H9 (cell line): ENCODE measurements at regions not wholly inside any gene's neighbourhood (a gene's known extent, or its start where the extent isn't known, plus 50 kb on each side); places are given as distances from the start of the nearest gene placed in this dataset.

Experiments
- DNase-seq: peaks from one replicate; pipeline ENCODE4 v3.0.0-alpha.2; 2017
- H2AFZ ChIP-seq: one replicate; pipeline ENCODE4 v1.6.1; 2013; ENCODE audit warnings: mild to moderate bottlenecking, low read length, control low read depth, moderate library complexity
- H2AK5ac ChIP-seq: 2 replicates; pipeline ENCODE4 v1.6.1; 2013; ENCODE audit warnings: low read length, control low read depth, mixed read lengths; ENCODE audit not compliant: insufficient read length
- H2BK120ac ChIP-seq: one replicate; pipeline ENCODE4 v1.6.1; 2013; ENCODE audit warnings: low read depth, mild to moderate bottlenecking, low read length, control low read depth, inconsistent platforms; ENCODE audit not compliant: poor library complexity, severe bottlenecking
- H2BK12ac ChIP-seq: 2 replicates; pipeline ENCODE4 v1.6.1; 2013; ENCODE audit warnings: low read length, control low read depth, mixed read lengths, low read depth; ENCODE audit not compliant: insufficient read length
- H2BK15ac ChIP-seq: 2 replicates; pipeline ENCODE4 v1.6.1; 2013; ENCODE audit warnings: low read depth, low read length, control low read depth
- H2BK20ac ChIP-seq: one replicate; pipeline ENCODE4 v1.6.1; 2013; ENCODE audit warnings: low read depth, mild to moderate bottlenecking, low read length, control low read depth, inconsistent platforms; ENCODE audit not compliant: poor library complexity, severe bottlenecking
- H2BK5ac ChIP-seq: 2 replicates; pipeline ENCODE4 v1.6.1; 2013; ENCODE audit warnings: low read length, control low read depth, mixed read lengths; ENCODE audit not compliant: insufficient read length
- H3K14ac ChIP-seq: 2 replicates; pipeline ENCODE4 v1.6.1; 2013; ENCODE audit warnings: low read length, control low read depth; ENCODE audit not compliant: insufficient read depth
- H3K18ac ChIP-seq: 2 replicates; pipeline ENCODE4 v1.6.1; 2013; ENCODE audit warnings: low read depth, mild to moderate bottlenecking, mixed read lengths, low read length, control low read depth; ENCODE audit not compliant: insufficient read length
- H3K23ac ChIP-seq: 2 replicates; pipeline ENCODE4 v1.6.1; 2013; ENCODE audit warnings: low read length, control low read depth, mixed read lengths, low read depth; ENCODE audit not compliant: insufficient read length
- H3K23me2 ChIP-seq: 2 replicates; pipeline ENCODE4 v1.6.1; 2013; ENCODE audit warnings: low read depth, mild to moderate bottlenecking, mixed read lengths, low read length, control low read depth; ENCODE audit not compliant: insufficient read length, poor library complexity, severe bottlenecking
- H3K27ac ChIP-seq: 2 replicates; pipeline ENCODE4 v1.5.1; 2013; ENCODE audit warnings: low read length, control low read depth, mixed read lengths, low read depth; ENCODE audit not compliant: insufficient read length
- H3K27me3 ChIP-seq: 2 replicates; pipeline ENCODE4 v1.6.1; 2013; ENCODE audit warnings: low read length, control low read depth, inconsistent platforms; ENCODE audit not compliant: insufficient read depth
- H3K4ac ChIP-seq: 2 replicates; pipeline ENCODE4 v1.6.1; 2013; ENCODE audit warnings: low read depth, mild to moderate bottlenecking, control low read depth, inconsistent platforms, low read length, moderate library complexity
- H3K4me1 ChIP-seq: 2 replicates; pipeline ENCODE4 v1.6.1; 2013; ENCODE audit warnings: low read length, control low read depth, inconsistent platforms; ENCODE audit not compliant: insufficient read depth
- H3K4me2 ChIP-seq: 2 replicates; pipeline ENCODE4 v1.6.1; 2013; ENCODE audit warnings: low read length, control low read depth, mixed read lengths; ENCODE audit not compliant: insufficient read length, insufficient read depth
- H3K56ac ChIP-seq: 2 replicates; pipeline ENCODE4 v1.6.1; 2013; ENCODE audit warnings: low read depth, mild to moderate bottlenecking, mixed read lengths, low read length, control low read depth; ENCODE audit not compliant: insufficient read length
- H3K79me1 ChIP-seq: 2 replicates; pipeline ENCODE4 v1.6.1; 2013; ENCODE audit warnings: low read depth, mild to moderate bottlenecking, moderate library complexity, low read length, control low read depth, inconsistent platforms; ENCODE audit not compliant: insufficient read depth, poor library complexity, severe bottlenecking
- H3K79me2 ChIP-seq: 2 replicates; pipeline ENCODE4 v1.6.1; 2013; ENCODE audit warnings: low read length, control low read depth, inconsistent platforms; ENCODE audit not compliant: insufficient read depth
- H3K9ac ChIP-seq: 2 replicates; pipeline ENCODE4 v1.6.1; 2013; ENCODE audit warnings: low read length, control low read depth, mixed read lengths; ENCODE audit not compliant: insufficient read length; ENCODE audit errors: extremely low read depth
- H3K9me3 ChIP-seq: one replicate; pipeline ENCODE4 v1.6.1; 2013; ENCODE audit warnings: low read depth, low read length, inconsistent platforms; ENCODE audit not compliant: control insufficient read depth
- H3T11ph ChIP-seq: one replicate; pipeline ENCODE4 v1.6.1; 2013; ENCODE audit warnings: mild to moderate bottlenecking, low read length, control low read depth, inconsistent platforms
- H4K20me1 ChIP-seq: one replicate; pipeline ENCODE4 v1.6.1; 2013; ENCODE audit not compliant: control insufficient read depth, insufficient read length, insufficient read depth
- H4K5ac ChIP-seq: 2 replicates; pipeline ENCODE4 v1.6.1; 2013; ENCODE audit warnings: low read depth, mild to moderate bottlenecking, mixed read lengths, low read length, control low read depth; ENCODE audit not compliant: insufficient read length
- H4K8ac ChIP-seq: replicated peaks from 2 replicates; pipeline ENCODE4 v1.6.1; 2013; ENCODE audit warnings: low read length, control low read depth, mixed read lengths, low read depth; ENCODE audit not compliant: insufficient read length
- H4K91ac ChIP-seq: 2 replicates; pipeline ENCODE4 v1.6.1; 2013; ENCODE audit warnings: low read depth, mild to moderate bottlenecking, moderate library complexity, mixed read lengths, low read length, control low read depth; ENCODE audit not compliant: insufficient read length
- H3K27ac Mint-ChIP-seq, 3 experiments: 2 replicates in 2 of 3; 3 replicates in 1 of 3; pipeline ENCODE4 v1.8.0; 2020 to 2021; ENCODE audit warnings: mixed read lengths in 3 of 3, mild to moderate bottlenecking in 1 of 3, moderate library complexity in 1 of 3
- H3K27me3 Mint-ChIP-seq: 2 replicates; pipeline ENCODE4 v1.8.0; 2021; ENCODE audit warnings: low read depth, mild to moderate bottlenecking, moderate library complexity, mixed read lengths
- H3K36me3 Mint-ChIP-seq, 3 experiments: 2 replicates in 2 of 3; 3 replicates in 1 of 3; pipeline ENCODE4 v1.8.0; 2020 to 2021; ENCODE audit warnings: low read depth in 3 of 3, mixed read lengths in 3 of 3; ENCODE audit not compliant: insufficient read depth in 1 of 3
- H3K4me1 Mint-ChIP-seq, 2 experiments: 2 replicates each; pipeline ENCODE4 v1.8.0; 2020; ENCODE audit warnings: mixed read lengths in 2 of 2
- H3K4me3 Mint-ChIP-seq, 2 experiments: 2 replicates in 1 of 2; 3 replicates in 1 of 2; pipeline ENCODE4 v1.8.0; 2020 to 2021; ENCODE audit warnings: mild to moderate bottlenecking in 2 of 2, mixed read lengths in 2 of 2, moderate library complexity in 1 of 2
- H3K9me3 Mint-ChIP-seq, 2 experiments: 2 replicates in 1 of 2; 3 replicates in 1 of 2; pipeline ENCODE4 v1.8.0; 2020; ENCODE audit warnings: mild to moderate bottlenecking in 2 of 2, mixed read lengths in 2 of 2, moderate library complexity in 1 of 2
- WGBS: extraction: QIAGEN DNeasy Blood & Tissue Kit; methylation state at CpG from one replicate; pipeline ENCODE4 v1.1.7; 2013; ENCODE audit warnings: missing lambda C conversion rate, low lambda C conversion rate, mixed read lengths; ENCODE audit not compliant: insufficient read length; ENCODE audit errors: extremely low coverage; 5-methylcytosine and 5-hydroxymethylcytosine counted together
- TF ChIP-seq, protein P1 (sequence below): fragments of 200-600 bp; sonication (generic); conservative IDR thresholded peaks from 3 replicates; pipeline ENCODE4 v1.8.0; 2021; ENCODE audit warnings: antibody characterized with exemption, mild to moderate bottlenecking

DNA sequence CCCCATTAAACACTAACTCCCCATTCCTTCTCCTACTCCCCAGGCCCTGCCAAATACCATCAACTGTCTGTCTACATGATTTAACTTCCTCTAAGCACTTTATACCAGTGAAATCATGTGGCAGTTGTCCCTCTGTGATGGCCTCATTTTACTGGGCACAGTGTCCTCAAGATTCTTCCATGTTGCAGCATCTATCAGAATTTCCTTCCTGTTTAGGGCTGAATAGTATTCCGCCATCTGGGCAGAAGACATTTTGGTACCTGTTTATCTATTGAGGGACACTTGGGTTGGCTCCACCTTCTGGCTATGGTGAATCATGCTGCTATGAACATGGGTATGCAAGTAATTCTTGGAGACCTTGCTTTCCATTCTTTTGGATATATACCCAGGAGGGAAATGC, 59.4 kb upstream of the IRX4 start:
- Mint-ChIP-seq H3K4me3 (no peak overlapping the region), H3K27me3 (peaks cover 27% of the 10 kb centered on the region), H3K36me3 (no peaks in the 10 kb centered on the region; a peak in 1 of 7 replicates), H3K4me1 (peaks cover 16 to 19% of the 10 kb centered on the region in 2 experiments), H3K9me3 (no peaks in the 10 kb centered on the region; a peak in 1 of 5 replicates), H3K27ac (no peak overlapping the region)
- H3K4me1 ChIP-seq = no peaks in the 10 kb centered on the region
- H3K79me2 ChIP-seq = no peaks in the 10 kb centered on the region
- no peak overlapping the region for H3K23ac ChIP-seq
- H3K27ac ChIP-seq = no peak overlapping the region
- H2AFZ ChIP-seq = no peak overlapping the region
- no CpG with 5 or more reads among the region's 1 CpG for WGBS
- H2BK120ac ChIP-seq = no peak overlapping the region
- H3K14ac ChIP-seq = no peak overlapping the region
- H3T11ph ChIP-seq = no peak overlapping the region
- no peak overlapping the region for H2BK5ac ChIP-seq
- H2BK15ac ChIP-seq = no peak overlapping the region
- H3K4ac ChIP-seq = no peak overlapping the region
- no peak overlapping the region for H4K5ac ChIP-seq
- H2BK12ac ChIP-seq = no peak overlapping the region
- H2BK20ac ChIP-seq = no peak overlapping the region
- no peaks in the 10 kb centered on the region for H3K23me2 ChIP-seq
- H3K4me2 ChIP-seq = no peak overlapping the region
- no peak overlapping the region for H4K91ac ChIP-seq
- TF ChIP-seq, protein P1, sequence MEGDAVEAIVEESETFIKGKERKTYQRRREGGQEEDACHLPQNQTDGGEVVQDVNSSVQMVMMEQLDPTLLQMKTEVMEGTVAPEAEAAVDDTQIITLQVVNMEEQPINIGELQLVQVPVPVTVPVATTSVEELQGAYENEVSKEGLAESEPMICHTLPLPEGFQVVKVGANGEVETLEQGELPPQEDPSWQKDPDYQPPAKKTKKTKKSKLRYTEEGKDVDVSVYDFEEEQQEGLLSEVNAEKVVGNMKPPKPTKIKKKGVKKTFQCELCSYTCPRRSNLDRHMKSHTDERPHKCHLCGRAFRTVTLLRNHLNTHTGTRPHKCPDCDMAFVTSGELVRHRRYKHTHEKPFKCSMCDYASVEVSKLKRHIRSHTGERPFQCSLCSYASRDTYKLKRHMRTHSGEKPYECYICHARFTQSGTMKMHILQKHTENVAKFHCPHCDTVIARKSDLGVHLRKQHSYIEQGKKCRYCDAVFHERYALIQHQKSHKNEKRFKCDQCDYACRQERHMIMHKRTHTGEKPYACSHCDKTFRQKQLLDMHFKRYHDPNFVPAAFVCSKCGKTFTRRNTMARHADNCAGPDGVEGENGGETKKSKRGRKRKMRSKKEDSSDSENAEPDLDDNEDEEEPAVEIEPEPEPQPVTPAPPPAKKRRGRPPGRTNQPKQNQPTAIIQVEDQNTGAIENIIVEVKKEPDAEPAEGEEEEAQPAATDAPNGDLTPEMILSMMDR = no peak
- H3K18ac ChIP-seq = no peak overlapping the region
- no peaks in the 10 kb centered on the region for H3K79me1 ChIP-seq
- no peaks in the 10 kb centered on the region for H4K20me1 ChIP-seq
- no peak for DNase-seq
- H4K8ac ChIP-seq = no peak overlapping the region
- H3K9ac ChIP-seq = no peak overlapping the region
- no peak overlapping the region for H3K56ac ChIP-seq
- no peak overlapping the region for H2AK5ac ChIP-seq
- no peaks in the 10 kb centered on the region for H3K9me3 ChIP-seq
- H3K27me3 ChIP-seq = no peaks in the 10 kb centered on the region
